HG03064 (cell line): ENCODE measurements at regions not wholly inside any gene's neighbourhood (a gene's known extent, or its start where the extent isn't known, plus 50 kb on each side); places are given as distances from the start of the nearest gene placed in this dataset.
"Not testable (repeated sequence)": the region's sequence is repeated elsewhere in the genome, so short reads cannot be mapped to it uniquely, and the experiment has no call there.

ENCODE experiments used
- ATAC-seq: cut with Tn5 transposase; IDR thresholded peaks from one replicate; pipeline ENCODE4 v1.9.1; 2021; ENCODE audit warnings: low read depth; ENCODE audit not compliant: unreplicated experiment

- no peak for ATAC-seq
Measured at GRCh38 chr5:135145985-135146384, 112.0 kb upstream of the PITX1 start.

DNA sequence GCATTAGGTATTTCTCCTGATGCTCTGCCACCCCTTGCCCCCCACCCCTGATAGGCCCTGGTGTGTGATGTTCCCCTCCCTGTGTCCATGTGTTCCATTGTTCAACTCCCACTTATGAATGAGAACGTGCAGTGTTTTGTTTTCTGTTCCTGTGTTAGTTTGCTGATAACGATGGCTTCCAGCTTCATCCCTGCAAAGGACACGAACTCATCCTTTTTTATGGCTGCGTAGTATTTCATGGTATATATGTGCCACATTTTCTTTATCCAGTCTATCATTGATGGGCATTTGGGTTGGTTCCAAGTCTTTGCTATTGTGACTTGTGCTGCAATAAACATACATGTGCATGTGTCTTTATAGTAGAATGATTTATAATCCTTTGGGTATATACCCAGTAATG lies 109.7 kb upstream of the PITX1 start:
- not testable (repeated sequence) for ATAC-seq

DNA sequence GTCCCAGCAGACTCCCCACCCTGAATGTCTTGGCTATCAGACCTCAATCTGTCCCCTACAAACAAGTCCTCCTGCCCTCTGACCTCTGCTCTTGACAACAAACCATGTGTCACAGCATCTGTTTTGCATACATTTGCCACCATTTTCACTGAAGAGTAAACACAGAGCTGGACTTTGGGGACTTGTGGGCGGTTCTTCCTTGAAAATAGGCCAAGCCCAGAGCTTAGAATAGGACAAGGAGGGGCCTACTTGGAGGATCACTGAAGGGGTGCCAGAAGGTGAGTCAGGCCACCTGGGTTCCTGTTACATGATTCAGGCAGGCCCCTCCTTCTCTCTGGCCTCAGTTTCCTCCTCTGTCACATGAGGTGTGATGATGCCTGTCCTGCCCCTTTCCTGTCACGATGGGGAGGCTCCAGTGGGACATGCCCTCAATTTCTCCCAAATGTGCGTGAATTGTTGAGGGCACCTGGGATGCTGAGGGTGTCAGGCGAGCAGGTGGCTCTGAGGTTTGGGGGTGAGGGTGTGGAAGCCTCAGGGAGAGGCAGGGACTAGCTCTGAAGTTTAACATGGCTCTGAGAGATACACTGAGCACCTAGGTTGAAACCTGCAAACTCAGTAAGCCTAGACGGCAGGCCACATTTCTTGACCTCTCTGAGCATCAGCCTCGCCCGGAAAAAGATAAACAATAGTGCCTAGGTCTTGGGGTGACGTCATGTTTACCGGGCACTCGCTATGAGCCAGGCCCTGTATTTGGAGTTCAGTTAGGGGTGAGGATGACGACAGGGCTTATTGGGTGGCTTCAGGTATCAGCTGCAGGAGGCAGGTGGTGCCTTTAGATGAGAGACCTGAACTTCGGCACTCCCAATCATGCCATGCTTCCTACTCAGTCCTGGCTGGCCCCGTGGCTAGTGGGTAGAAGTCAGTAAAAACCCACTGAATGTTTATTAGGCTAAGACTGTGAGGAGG lies 107.6 kb upstream of the PITX1 start:
- no peak for ATAC-seq

DNA sequence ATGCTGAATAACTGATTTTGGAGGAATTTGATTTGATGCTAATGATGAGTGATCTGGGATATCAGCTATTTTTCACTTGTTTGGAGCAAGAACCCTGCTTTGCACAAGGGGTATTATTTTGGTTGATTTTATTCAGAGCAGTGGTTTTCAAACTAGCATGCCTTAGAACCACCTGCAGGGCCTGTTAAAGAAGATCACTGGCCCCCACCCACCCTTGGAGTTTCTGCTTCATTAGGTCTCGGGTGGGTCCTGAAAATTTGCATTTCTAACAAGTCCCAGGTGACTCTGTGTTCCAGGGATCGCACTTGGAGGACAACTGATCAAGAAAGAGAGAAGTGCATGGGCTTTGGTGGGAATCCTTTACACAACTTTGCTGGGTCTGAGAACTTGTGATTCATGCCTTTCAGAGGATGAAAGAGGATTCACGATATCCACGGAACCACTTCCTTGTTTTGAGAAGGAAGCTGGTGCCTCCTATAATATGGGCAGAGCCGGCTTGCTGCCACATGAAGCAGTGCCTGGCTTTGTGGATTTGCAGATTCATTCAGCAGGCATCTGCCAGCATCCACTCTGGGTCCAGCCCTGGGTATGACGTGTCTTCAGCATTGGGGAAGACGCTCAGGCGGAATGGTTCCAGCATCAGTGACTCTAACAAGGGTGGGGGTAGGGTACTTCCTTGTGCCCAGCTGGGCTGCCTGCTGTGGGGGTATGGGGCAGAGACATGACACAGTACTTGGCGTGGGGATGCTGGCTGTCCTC lies 106.6 kb upstream of the PITX1 start:
- no peak for ATAC-seq

DNA sequence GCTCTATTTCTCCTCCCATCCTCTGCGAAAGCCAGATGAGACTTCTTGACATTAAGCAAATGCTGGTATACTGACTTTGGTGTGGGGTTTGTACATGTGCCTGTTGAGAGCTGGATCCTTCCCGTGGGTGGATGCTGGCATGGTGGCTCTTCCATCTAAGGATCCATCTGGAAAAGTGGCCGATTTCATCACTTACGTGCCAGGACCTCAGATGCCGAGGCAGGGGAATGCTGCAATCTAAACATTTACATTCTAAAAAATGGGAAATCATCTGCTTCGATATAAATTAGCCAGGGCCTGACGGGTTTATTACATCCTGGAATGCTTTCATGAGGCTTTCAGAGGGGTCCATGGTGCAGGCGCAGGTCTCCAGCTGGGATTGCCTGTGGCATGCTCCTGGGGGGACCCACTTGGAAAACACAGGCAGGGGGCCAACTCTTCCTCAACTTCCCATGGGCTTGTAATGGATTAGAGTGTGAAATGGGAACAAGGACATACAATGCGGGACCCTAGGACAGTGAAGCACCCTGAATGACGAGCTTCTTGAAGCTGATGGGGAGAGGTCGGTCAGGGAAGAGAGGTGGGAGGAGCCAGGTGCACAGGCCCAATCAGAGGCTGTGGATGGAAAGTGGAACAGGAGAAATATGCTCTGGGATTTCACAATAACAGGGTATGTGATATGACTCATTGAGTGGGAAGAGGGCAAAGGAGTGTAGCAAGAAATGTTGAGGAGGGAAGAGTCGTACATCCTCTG lies 105.5 kb upstream of the PITX1 start:
- ATAC-seq, result no peak

DNA sequence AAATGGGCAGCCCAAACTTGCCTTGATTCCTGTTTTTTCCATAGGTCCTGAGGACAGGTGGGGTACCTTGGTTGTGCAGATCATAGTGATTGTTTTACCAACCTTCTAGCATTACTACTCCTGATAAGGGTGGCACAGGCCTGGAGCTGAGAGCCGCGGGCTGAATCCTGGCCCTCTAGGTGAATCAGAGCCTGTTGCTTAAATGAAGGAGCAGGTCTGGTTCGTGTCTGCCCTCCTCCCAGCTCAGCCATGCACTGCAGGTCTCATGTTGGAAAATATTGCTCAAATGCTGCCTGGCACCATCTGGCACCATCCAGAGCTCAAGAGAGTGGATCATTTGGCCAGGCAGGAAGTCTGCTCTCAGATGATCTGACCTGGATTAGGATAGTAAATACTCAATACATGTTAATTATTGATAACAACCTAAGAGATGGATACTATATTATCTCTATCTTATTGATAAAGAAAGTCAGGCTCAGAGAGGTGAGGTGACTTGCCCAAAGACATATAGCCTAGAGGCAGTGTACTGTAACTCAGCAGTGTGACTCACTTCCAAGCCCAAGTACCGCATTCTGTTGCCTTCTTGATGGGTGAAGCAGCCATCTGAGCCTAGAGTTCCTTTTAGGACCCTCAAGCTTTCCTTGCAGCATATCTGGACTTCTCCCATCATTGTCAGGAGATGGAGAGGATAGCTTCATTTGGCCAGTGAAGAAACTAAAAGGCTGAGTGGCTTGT lies 104.3 kb upstream of the PITX1 start:
- ATAC-seq, result no peak

DNA sequence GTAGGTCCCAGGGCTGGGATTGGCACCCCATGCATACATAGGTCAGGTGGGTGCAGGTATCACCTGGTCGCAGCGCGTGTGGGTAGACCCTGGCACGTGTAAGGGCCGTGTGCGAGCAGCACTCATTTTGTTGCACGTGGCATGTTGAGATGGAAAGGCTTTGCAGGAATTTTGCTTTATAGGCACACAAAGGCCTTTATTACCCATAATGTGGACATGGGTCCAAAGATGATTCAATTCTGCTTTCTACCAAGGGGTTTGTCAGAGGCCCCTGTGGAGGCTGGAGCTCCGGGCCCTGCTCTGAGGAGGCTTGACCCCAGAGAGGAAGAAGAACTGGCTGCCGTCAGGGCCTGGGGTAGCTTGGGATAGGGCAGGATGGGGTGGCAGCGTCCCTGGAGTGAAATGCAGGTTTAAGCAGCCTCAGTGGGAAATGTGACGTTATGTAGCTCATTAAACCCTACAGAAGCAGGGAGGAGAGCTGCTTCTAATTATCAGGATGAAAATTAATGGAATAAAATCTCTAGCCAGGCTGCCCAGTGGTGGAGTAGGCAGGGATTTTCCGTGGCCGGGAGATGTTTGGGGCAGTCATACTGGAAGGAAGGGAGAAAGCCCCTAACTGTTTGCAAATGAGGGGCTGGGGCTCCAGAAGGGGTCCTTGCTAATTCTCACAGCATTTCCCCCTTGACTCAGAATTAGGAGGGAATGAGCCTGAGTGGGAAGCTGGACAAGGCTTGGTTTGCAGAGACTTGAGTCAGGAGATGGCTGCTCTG lies 103.3 kb upstream of the PITX1 start:
- ATAC-seq, result no peak

DNA sequence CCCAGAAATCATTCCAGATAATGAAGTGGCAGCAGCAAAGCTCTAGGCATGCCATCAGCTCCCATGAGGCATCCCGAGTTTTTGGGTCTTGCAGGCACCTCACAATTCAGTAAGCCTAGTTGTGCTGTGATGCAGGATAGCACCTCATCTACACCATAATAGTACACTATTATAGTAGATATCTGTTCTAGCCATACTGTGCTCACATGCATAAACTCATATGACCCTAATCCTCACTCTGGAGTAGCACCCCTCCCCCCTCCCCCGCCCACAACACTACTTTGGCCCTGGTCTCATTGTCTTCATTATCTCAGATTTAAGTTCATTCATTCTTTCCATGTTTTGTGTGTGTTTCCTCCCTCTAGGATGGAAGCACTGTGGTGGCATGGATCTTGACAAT lies 102.5 kb upstream of the PITX1 start:
- no peak for ATAC-seq

- no peak for ATAC-seq
Measured at GRCh38 chr5:135135530-135136226, 101.7 kb upstream of the PITX1 start.

- ATAC-seq, result no peak
Measured at GRCh38 chr5:135134691-135135381, 100.8 kb upstream of the PITX1 start.

GRCh38 chr5:135133698-135134515 lies 99.9 kb upstream of the PITX1 start:
- ATAC-seq, result no peak

DNA sequence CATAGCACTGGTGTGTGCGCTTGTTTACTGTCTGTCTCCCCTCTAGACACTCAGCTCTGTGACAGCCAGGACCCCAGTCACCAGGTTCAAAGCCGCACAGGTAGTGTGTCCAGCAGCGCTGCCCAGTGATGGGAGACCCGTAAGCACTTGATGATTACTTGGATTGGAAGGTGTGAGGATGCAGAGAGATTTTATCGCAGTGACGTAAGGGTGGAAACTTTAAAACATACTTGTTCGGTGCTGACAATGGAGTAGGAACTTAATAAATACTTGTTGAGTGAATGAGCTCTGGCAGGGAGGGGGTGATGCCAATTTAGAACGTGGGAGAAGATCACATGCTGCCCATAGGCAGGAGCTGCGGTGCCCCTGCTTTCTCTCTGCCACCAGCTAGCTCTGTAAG lies 99.2 kb upstream of the PITX1 start:
- ATAC-seq, result no peak

GRCh38 chr5:135131801-135132680 lies 98.0 kb upstream of the PITX1 start:
- ATAC-seq, result no peak

- no peak for ATAC-seq
Measured at GRCh38 chr5:135130261-135131215, 96.5 kb upstream of the PITX1 start.

DNA sequence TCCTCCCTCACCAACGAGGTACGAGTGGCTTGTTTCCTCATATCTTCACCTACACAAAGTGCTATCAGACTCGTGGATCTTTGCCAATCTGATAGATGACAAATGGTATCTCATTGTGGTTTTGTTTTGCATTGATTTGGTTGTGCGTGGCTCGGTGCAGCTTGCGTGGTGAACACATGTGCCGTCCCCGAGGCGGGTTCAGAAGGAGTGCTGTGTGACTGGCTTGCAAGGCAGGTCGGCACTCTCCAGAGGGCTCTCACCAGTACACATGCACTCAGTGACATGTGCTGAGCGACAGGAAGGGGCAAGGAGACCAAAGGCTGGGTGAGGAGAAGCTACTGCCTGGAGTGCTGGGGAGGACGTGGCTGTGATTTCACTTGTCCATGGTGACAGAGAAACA lies 95.3 kb upstream of the PITX1 start:
- no peak for ATAC-seq

DNA sequence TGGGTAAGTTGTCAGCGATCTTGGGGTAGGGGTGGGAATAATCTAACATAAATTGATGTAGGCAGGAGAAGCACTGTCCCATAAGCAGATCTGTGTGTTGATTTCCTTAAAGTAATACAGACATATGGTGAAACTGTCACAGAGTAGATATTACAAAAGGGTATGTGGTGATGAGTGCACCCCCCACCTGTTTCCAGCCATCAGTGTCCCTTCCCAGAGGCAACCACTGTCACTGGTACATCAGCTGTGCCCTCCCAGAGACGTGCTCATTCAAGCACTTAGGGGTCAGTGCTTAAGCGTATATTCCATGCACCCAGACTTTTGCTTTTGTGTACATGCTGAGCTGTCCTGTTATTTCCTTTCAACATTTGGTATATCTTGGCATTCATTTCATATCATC lies 94.3 kb upstream of the PITX1 start:
- no peak for ATAC-seq
